Lower lobe of right lung (tissue), 2 donors: ENCODE measurements at regions not wholly inside any gene's neighbourhood (a gene's known extent, or its start where the extent isn't known, plus 50 kb on each side); places are given as distances from the start of the nearest gene placed in this dataset.

Source experiments
- ATAC-seq, 2 donors: fragments of 200-7000 bp; cut with Tn5 transposase; one replicate each; pipeline ENCODE4 v1.9.1; 2020 to 2022; ENCODE audit warnings: mild to moderate bottlenecking in 2 of 2, moderate library complexity in 2 of 2
- DNase-seq: peaks from one replicate; pipeline ENCODE4 v3.0.0-alpha.2; 2020
- H3K27ac ChIP-seq: fragments of 200-600 bp; one replicate; pipeline ENCODE4 v1.8.0; 2022
- H3K27me3 ChIP-seq: fragments of 200-600 bp; one replicate; pipeline ENCODE4 v1.8.0; 2022; ENCODE audit warnings: low read depth
- H3K36me3 ChIP-seq: fragments of 200-600 bp; one replicate; pipeline ENCODE4 v1.8.0; 2022; ENCODE audit warnings: mild to moderate bottlenecking
- H3K4me1 ChIP-seq: fragments of 200-600 bp; one replicate; pipeline ENCODE4 v1.8.0; 2022
- H3K4me3 ChIP-seq: fragments of 200-600 bp; one replicate; pipeline ENCODE4 v1.8.0; 2022; ENCODE audit warnings: mild to moderate bottlenecking
- H3K9me3 ChIP-seq: fragments of 200-600 bp; one replicate; pipeline ENCODE4 v1.8.0; 2022
- intact Hi-C: fragments of 100-400 bp; cut with DNase I; formaldehyde crosslinking; loops from one replicate; pipeline ENCODE4 v1.11.0; 2022
- TF ChIP-seq, protein P1 (sequence below): fragments of 200-600 bp; IDR thresholded peaks from one replicate; pipeline ENCODE4 v1.8.0; 2022; ENCODE audit warnings: antibody characterized with exemption, mild to moderate bottlenecking
- donor health status: DM: no; HTN: yes; CAD: no; lungs with severe emphysema.

- ATAC-seq: no peak
- Histone ChIP-seq H3K4me1 (no peaks in the 10 kb centered on the region), H3K27me3 (no peaks in the 10 kb centered on the region), H3K9me3 (no peaks in the 10 kb centered on the region), H3K36me3 (no peaks in the 10 kb centered on the region), H3K4me3 (no peak overlapping the region), H3K27ac (no peak overlapping the region)
- DNase-seq: no peak
- TF ChIP-seq, protein P1, sequence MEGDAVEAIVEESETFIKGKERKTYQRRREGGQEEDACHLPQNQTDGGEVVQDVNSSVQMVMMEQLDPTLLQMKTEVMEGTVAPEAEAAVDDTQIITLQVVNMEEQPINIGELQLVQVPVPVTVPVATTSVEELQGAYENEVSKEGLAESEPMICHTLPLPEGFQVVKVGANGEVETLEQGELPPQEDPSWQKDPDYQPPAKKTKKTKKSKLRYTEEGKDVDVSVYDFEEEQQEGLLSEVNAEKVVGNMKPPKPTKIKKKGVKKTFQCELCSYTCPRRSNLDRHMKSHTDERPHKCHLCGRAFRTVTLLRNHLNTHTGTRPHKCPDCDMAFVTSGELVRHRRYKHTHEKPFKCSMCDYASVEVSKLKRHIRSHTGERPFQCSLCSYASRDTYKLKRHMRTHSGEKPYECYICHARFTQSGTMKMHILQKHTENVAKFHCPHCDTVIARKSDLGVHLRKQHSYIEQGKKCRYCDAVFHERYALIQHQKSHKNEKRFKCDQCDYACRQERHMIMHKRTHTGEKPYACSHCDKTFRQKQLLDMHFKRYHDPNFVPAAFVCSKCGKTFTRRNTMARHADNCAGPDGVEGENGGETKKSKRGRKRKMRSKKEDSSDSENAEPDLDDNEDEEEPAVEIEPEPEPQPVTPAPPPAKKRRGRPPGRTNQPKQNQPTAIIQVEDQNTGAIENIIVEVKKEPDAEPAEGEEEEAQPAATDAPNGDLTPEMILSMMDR: no peak
- intact Hi-C loops: no loop called here
These were observed 412.1 kb downstream of the TSN start for GRCh38 chr2:122167515-122167914.

GRCh38 chr2:122168799-122169198 lies 413.3 kb downstream of the TSN start:
- Histone ChIP-seq H3K27me3 (no peaks in the 10 kb centered on the region), H3K4me1 (no peaks in the 10 kb centered on the region), H3K27ac (no peak overlapping the region), H3K36me3 (no peaks in the 10 kb centered on the region), H3K4me3 (no peak overlapping the region), H3K9me3 (no peaks in the 10 kb centered on the region)
- DNase-seq (no peak), ATAC-seq (no peak)
- intact Hi-C loops: no loop called here
- TF ChIP-seq, protein P1: no peak

DNA sequence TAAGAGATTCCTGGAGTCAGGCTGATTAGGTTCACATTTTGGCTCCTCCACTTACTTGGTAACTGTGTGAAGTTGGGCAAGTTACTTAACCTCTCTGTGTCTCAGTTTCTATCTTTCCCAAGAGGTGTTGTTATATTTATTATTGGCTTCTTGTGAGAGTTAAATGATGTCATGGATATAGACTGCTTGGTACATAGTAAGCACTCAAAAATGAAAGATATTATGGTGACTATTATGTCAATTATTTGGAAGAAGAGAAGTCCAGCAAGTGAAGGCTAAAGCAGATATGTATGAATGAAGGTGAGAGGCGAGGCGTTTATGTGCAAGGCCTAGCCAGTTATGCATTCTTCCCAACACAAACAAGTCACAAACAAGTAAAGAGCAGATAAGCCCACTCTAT lies 417.4 kb downstream of the TSN start:
- DNase-seq: no peak
- ATAC-seq: no peak
- TF ChIP-seq, protein P1: no peak
- no peak overlapping the region for H3K27ac ChIP-seq
- H3K27me3 ChIP-seq: no peaks in the 10 kb centered on the region
- intact Hi-C loops: no loop called here
- no peak overlapping the region for H3K4me3 ChIP-seq
- no peaks in the 10 kb centered on the region for H3K4me1 ChIP-seq
- H3K36me3 ChIP-seq: no peaks in the 10 kb centered on the region
- H3K9me3 ChIP-seq: no peaks in the 10 kb centered on the region

- no peaks in the 10 kb centered on the region for H3K36me3 ChIP-seq
- no peaks in the 10 kb centered on the region for H3K4me1 ChIP-seq
- DNase-seq: no peak
- H3K4me3 ChIP-seq: no peak overlapping the region
- H3K27ac ChIP-seq: no peak overlapping the region
- intact Hi-C loops: no loop called here
- H3K27me3 ChIP-seq: no peaks in the 10 kb centered on the region
- ATAC-seq: no peak
- TF ChIP-seq, protein P1: no peak
- no peaks in the 10 kb centered on the region for H3K9me3 ChIP-seq
These were observed 418.6 kb downstream of the TSN start for GRCh38 chr2:122174061-122174460.

- H3K4me3 ChIP-seq: no peak overlapping the region
- intact Hi-C loops: no loop called here
- no peaks in the 10 kb centered on the region for H3K9me3 ChIP-seq
- TF ChIP-seq, protein P1: no peak
- no peaks in the 10 kb centered on the region for H3K27me3 ChIP-seq
- H3K27ac ChIP-seq: no peak overlapping the region
- no peaks in the 10 kb centered on the region for H3K4me1 ChIP-seq
- DNase-seq: no peak
- no peaks in the 10 kb centered on the region for H3K36me3 ChIP-seq
- ATAC-seq: no peak
These were observed 424.2 kb downstream of the TSN start for GRCh38 chr2:122179492-122180165.
